Bronchial epithelial cell (primary cell): ENCODE measurements at regions not wholly inside any gene's neighbourhood (a gene's known extent, or its start where the extent isn't known, plus 50 kb on each side); places are given as distances from the start of the nearest gene placed in this dataset.
A peak's percentile ranks its signal among the peaks of the same experiment; 100 is the strongest.

Source experiments
- DNase-seq: peaks from one replicate; pipeline ENCODE4 v3.0.0-alpha.2; 2010; ENCODE audit warnings: low read depth
- FAIRE-seq: peaks from 2 replicates; lab custom pipeline; 2011; peaks lifted over from hg19 to GRCh38; lab: Jason Lieb, UNC
- H3K27me3 ChIP-seq: 2 replicates; pipeline ENCODE4 v1.5.1; 2011; ENCODE audit warnings: low read length; ENCODE audit not compliant: control insufficient read depth, insufficient read depth
- H3K36me3 ChIP-seq: 2 replicates; pipeline ENCODE4 v1.5.1; 2011; ENCODE audit warnings: low read length; ENCODE audit not compliant: control insufficient read depth, insufficient read depth
- H3K4me3 ChIP-seq: 2 replicates; pipeline ENCODE4 v1.5.1; 2011; ENCODE audit warnings: mild to moderate bottlenecking, low read depth, low read length, control low read depth
- CTCF ChIP-seq: IDR thresholded peaks from 2 replicates; pipeline ENCODE4 v1.5.1; 2011; ENCODE audit warnings: mild to moderate bottlenecking, moderate library complexity, low read length, control low read depth, inconsistent platforms; ENCODE audit not compliant: insufficient read depth, severe bottlenecking

- Histone ChIP-seq H3K27me3 (no peaks in the 10 kb centered on the region), H3K4me3 (no peak overlapping the region), H3K36me3 (no peaks in the 10 kb centered on the region)
- DNase-seq, result no peak
- TF ChIP-seq CTCF, result no peak
- FAIRE-seq, result no peak
Observed at GRCh38 chr7:114364151-114364550, 50.5 kb upstream of the FOXP2 start.

DNA sequence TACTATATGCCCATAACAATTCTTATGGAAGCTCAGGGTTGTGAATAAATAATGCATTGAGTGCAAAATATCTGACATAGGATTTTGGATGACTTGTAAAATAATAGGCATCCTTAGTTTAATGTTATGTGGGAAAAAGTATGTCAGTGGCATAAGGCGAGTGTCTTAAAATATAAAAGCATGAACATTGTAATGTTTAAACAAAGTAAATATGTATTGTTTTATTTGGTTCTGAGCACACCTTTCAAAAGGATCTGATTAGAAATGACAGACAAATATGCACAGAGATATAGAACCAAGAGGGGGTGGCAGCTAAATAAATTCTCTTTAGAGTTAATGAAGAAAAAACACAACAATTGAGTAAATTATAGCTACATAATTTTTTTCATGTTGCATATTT, 51.3 kb upstream of the FOXP2 start:
- Histone ChIP-seq H3K27me3 (no peaks in the 10 kb centered on the region), H3K36me3 (no peaks in the 10 kb centered on the region), H3K4me3 (no peak overlapping the region)
- DNase-seq (no peak), FAIRE-seq (no peak)
- TF ChIP-seq CTCF, result no peak

DNA sequence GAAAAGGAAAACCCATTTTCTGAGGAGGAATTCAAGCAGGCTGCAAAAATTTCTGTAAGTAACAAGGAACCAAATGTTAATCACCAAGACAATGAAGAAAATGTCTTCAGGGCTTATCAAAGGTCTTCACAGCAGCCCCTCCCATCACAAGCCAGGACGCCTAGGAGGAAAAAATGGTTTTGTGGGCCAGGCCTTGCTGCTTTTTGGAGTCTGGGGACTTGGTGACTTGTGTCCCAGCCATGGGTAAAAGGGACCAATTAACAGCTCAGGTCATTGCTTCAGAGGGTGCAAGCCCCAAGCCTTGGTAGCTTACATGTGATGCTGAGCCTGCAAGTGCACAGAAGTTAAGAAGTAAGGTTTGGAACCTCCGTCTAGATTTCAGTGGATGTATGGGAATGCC, 55.7 kb upstream of the FOXP2 start:
- H3K36me3 ChIP-seq, result no peaks in the 10 kb centered on the region
- DNase-seq, result no peak
- no peak overlapping the region for H3K4me3 ChIP-seq
- no peak for FAIRE-seq
- TF ChIP-seq CTCF, result no peak
- no peaks in the 10 kb centered on the region for H3K27me3 ChIP-seq

- Histone ChIP-seq H3K36me3 (no peaks in the 10 kb centered on the region), H3K4me3 (no peak overlapping the region), H3K27me3 (no peaks in the 10 kb centered on the region)
- DNase-seq (peak; percentile 83), FAIRE-seq (no peak)
- TF ChIP-seq CTCF, result no peak
Observed at GRCh38 chr7:114356133-114356532, 58.5 kb upstream of the FOXP2 start.

GRCh38 chr7:114354306-114354705, 60.3 kb upstream of the FOXP2 start:
- TF ChIP-seq CTCF, result no peak
- FAIRE-seq (no peak), DNase-seq (no peak)
- Histone ChIP-seq H3K4me3 (no peak overlapping the region), H3K27me3 (no peaks in the 10 kb centered on the region), H3K36me3 (no peaks in the 10 kb centered on the region)

DNA sequence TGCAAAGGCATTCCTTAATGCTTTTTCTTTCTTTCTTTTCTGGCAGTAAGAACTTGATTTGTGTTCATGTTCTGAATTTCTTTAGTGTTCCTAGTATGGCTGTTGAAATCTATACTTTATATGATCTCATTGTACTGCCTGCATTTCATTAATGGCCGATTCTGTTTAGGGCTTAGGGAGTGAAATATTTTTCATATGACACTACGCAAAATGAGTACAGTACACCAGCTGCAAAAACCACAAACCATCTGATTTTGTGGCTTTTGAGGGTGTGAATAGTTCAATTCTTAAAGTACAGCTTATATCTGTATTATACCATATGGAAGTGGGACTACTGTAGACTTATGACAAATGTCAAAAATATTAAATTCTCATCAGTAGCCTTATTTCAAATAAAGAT, 69.1 kb upstream of the FOXP2 start:
- no peak overlapping the region for H3K4me3 ChIP-seq
- H3K27me3 ChIP-seq, result no peaks in the 10 kb centered on the region
- FAIRE-seq, result no peak
- H3K36me3 ChIP-seq, result no peaks in the 10 kb centered on the region
- DNase-seq, result peak; percentile 78
- no peak for TF ChIP-seq CTCF
